ENCODE measurements at regions not wholly inside any gene's neighbourhood (a gene's known extent, or its start where the extent isn't known, plus 50 kb on each side); places are given as distances from the start of the nearest gene placed in this dataset.

- Histone ChIP-seq H3K27me3 (ENCODE audit: control insufficient read depth in 1 of 2, insufficient read depth in 1 of 2, low read length in 2 of 2) (peaks cover 0 to 4% of the 10 kb centered on the region in 2 experiments), H3K4ac (ENCODE audit: low read depth in 1 of 2, low read length in 2 of 2) (no peak overlapping the region), H3K14ac (ENCODE audit: low read length in 2 of 2) (no peak overlapping the region), H3K36me3 (ENCODE audit: control insufficient read depth in 1 of 2, insufficient read depth in 2 of 2, low read depth in 1 of 2, low read length in 2 of 2) (no peaks in the 10 kb centered on the region), H3K23ac (ENCODE audit: low read length in 2 of 2) (no peak overlapping the region), H3K27ac (ENCODE audit: low read length, poor library complexity, severe bottlenecking) (no peak overlapping the region), H3K4me3 (ENCODE audit: insufficient read depth in 1 of 2, low read depth in 1 of 2, low read length in 2 of 2) (no peak overlapping the region), H3K4me1 (ENCODE audit: control insufficient read depth, insufficient read depth, low read depth, low read length) (peaks cover 2% of the 10 kb centered on the region), H2AK5ac (ENCODE audit: low read length, severe bottlenecking) (no peak overlapping the region), H2BK5ac (ENCODE audit: low read depth, low read length, poor library complexity, severe bottlenecking) (no peak overlapping the region), H4K8ac (ENCODE audit: low read length) (peak overlapping the region; percentile 40), H3K4me2 (ENCODE audit: low read length, poor library complexity, severe bottlenecking) (no peak overlapping the region), H3K9me3 (ENCODE audit: control insufficient read depth, low read length) (no peaks in the 10 kb centered on the region), H3K18ac (ENCODE audit: low read depth in 1 of 2, low read length in 2 of 2) (no peak overlapping the region), H3K79me1 (replicated peaks; ENCODE audit: low read length, poor library complexity, severe bottlenecking) (no peaks in the 10 kb centered on the region), H2BK120ac (ENCODE audit: low read depth, low read length) (no peak overlapping the region), H4K91ac (ENCODE audit: low read length) (no peak overlapping the region), H3K9ac (ENCODE audit: low read length) (peak overlapping the region; percentile 68), H2AFZ (ENCODE audit: low read depth, low read length) (no peak overlapping the region), H2BK15ac (ENCODE audit: low read depth, poor library complexity, severe bottlenecking) (no peak overlapping the region), H2BK12ac (ENCODE audit: low read length in 2 of 2) (no peak overlapping the region)
- WGBS: 79% methylated on average over 10 of the region's 10 CpGs
- DNase-seq: peak; percentile 69
Measured at GRCh38 chr9:113808391-113809358, 67.4 kb upstream of the ZNF618 start.

DNA sequence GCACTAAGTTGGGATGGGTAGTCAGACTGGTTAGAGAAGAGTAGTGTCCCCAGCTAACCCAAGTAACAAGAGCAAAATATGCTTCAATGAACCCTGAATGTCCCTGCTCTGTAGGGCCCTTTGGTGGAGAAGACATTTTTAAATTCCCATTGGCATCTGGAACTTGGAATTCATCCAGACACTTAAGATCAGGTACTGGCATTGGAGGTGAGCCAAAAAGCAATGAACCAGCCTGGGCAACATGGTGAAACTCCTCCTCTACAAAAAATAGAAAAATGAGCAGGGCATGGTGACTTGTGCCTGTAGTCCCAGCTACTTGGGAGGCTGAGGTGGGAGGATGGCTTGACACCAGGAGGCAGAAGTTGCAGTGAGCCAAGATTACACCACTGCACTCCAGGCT is 58.9 kb upstream of the ZNF618 start:
- no peak overlapping the region for H2BK12ac ChIP-seq (ENCODE audit: low read length in 2 of 2)
- H2AK5ac ChIP-seq (ENCODE audit: low read length, severe bottlenecking): no peak overlapping the region
- no peak overlapping the region for H3K14ac ChIP-seq (ENCODE audit: low read length in 2 of 2)
- H3K36me3 ChIP-seq (ENCODE audit: control insufficient read depth in 1 of 2, insufficient read depth in 2 of 2, low read depth in 1 of 2, low read length in 2 of 2): no peaks in the 10 kb centered on the region
- H3K27ac ChIP-seq (ENCODE audit: low read length, poor library complexity, severe bottlenecking): no peak overlapping the region
- H3K79me1 ChIP-seq (replicated peaks; ENCODE audit: low read length, poor library complexity, severe bottlenecking): no peaks in the 10 kb centered on the region
- H3K9me3 ChIP-seq (ENCODE audit: control insufficient read depth, low read length): peaks cover 4% of the 10 kb centered on the region
- peaks cover 0 to 6% of the 10 kb centered on the region in 2 experiments for H3K27me3 ChIP-seq (ENCODE audit: control insufficient read depth in 1 of 2, insufficient read depth in 1 of 2, low read length in 2 of 2)
- H2BK120ac ChIP-seq (ENCODE audit: low read depth, low read length): no peak overlapping the region
- no peaks in the 10 kb centered on the region for H3K4me1 ChIP-seq (ENCODE audit: control insufficient read depth, insufficient read depth, low read depth, low read length)
- DNase-seq: no peak
- H4K91ac ChIP-seq (ENCODE audit: low read length): no peak overlapping the region
- no peak overlapping the region for H3K4me2 ChIP-seq (ENCODE audit: low read length, poor library complexity, severe bottlenecking)
- H3K18ac ChIP-seq (ENCODE audit: low read depth in 1 of 2, low read length in 2 of 2): no peak overlapping the region
- no peak overlapping the region for H3K23ac ChIP-seq (ENCODE audit: low read length in 2 of 2)
- no peak overlapping the region for H2BK5ac ChIP-seq (ENCODE audit: low read depth, low read length, poor library complexity, severe bottlenecking)
- no peak overlapping the region for H4K8ac ChIP-seq (ENCODE audit: low read length)
- H3K4ac ChIP-seq (ENCODE audit: low read depth in 1 of 2, low read length in 2 of 2): no peak overlapping the region
- H3K4me3 ChIP-seq (ENCODE audit: insufficient read depth in 1 of 2, low read depth in 1 of 2, low read length in 2 of 2): no peak overlapping the region
- no peak overlapping the region for H2BK15ac ChIP-seq (ENCODE audit: low read depth, poor library complexity, severe bottlenecking)
- no peak overlapping the region for H2AFZ ChIP-seq (ENCODE audit: low read depth, low read length)
- no peak overlapping the region for H3K9ac ChIP-seq (ENCODE audit: low read length)

DNA sequence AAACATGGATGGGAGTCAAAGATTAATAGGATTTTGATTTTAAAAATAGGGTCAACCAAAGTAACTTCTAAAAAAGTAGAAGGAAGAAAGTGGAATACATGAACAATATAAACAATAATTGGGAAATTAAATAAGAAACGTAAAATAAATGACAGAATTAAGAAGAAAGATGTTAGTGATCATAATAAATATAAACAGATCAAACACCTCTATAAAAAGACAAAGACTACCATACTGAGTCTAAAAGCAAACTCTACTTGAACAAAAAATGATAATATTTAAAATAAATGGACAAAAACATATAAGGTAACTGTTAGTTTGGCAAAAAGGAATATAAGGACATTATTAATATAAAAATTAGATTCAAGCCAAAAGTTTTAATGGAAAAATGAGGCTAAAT is 57.7 kb upstream of the ZNF618 start:
- H2BK120ac ChIP-seq (ENCODE audit: low read depth, low read length): no peak overlapping the region
- H3K4me3 ChIP-seq (ENCODE audit: insufficient read depth in 1 of 2, low read depth in 1 of 2, low read length in 2 of 2): no peak overlapping the region
- no peak overlapping the region for H3K14ac ChIP-seq (ENCODE audit: low read length in 2 of 2)
- no peak overlapping the region for H2BK5ac ChIP-seq (ENCODE audit: low read depth, low read length, poor library complexity, severe bottlenecking)
- H3K79me1 ChIP-seq (replicated peaks; ENCODE audit: low read length, poor library complexity, severe bottlenecking): no peaks in the 10 kb centered on the region
- H3K9ac ChIP-seq (ENCODE audit: low read length): no peak overlapping the region
- no peak overlapping the region for H3K23ac ChIP-seq (ENCODE audit: low read length in 2 of 2)
- no peak overlapping the region for H2AK5ac ChIP-seq (ENCODE audit: low read length, severe bottlenecking)
- H2BK15ac ChIP-seq (ENCODE audit: low read depth, poor library complexity, severe bottlenecking): no peak overlapping the region
- no peak overlapping the region for H4K91ac ChIP-seq (ENCODE audit: low read length)
- no peak overlapping the region for H3K4me2 ChIP-seq (ENCODE audit: low read length, poor library complexity, severe bottlenecking)
- H4K8ac ChIP-seq (ENCODE audit: low read length): no peak overlapping the region
- no peak overlapping the region for H2BK12ac ChIP-seq (ENCODE audit: low read length in 2 of 2)
- no peak overlapping the region for H3K18ac ChIP-seq (ENCODE audit: low read depth in 1 of 2, low read length in 2 of 2)
- no peaks in the 10 kb centered on the region for H3K4me1 ChIP-seq (ENCODE audit: control insufficient read depth, insufficient read depth, low read depth, low read length)
- no peaks in the 10 kb centered on the region for H3K36me3 ChIP-seq (ENCODE audit: control insufficient read depth in 1 of 2, insufficient read depth in 2 of 2, low read depth in 1 of 2, low read length in 2 of 2)
- no peak overlapping the region for H2AFZ ChIP-seq (ENCODE audit: low read depth, low read length)
- no peak overlapping the region for H3K27ac ChIP-seq (ENCODE audit: low read length, poor library complexity, severe bottlenecking)
- H3K27me3 ChIP-seq (ENCODE audit: control insufficient read depth in 1 of 2, insufficient read depth in 1 of 2, low read length in 2 of 2): peaks cover 0 to 4% of the 10 kb centered on the region in 2 experiments
- no peak for DNase-seq
- WGBS: no CpG with 5 or more reads among the region's 1 CpG
- H3K9me3 ChIP-seq (ENCODE audit: control insufficient read depth, low read length): peaks cover 4% of the 10 kb centered on the region
- no peak overlapping the region for H3K4ac ChIP-seq (ENCODE audit: low read depth in 1 of 2, low read length in 2 of 2)

DNA sequence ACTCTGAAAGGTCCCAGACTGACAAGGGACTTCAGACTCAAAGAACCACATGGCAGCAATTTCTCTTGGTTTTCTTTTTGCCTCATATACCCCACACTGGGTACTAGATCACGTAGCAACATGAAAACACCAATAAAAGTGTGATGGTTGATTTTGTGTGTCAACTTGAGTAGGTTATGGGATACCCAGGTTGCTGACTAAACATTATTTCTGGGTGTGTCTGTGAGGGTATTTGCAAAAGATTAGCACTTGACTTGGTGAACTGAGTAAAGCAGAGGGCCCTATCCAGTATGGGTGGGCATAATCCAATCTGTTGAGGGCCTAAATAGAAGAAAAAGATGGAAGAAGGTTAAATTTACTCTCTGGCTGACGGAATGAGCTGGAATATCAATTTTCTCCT is 53.8 kb upstream of the ZNF618 start:
- H3K18ac ChIP-seq (ENCODE audit: low read depth in 1 of 2, low read length in 2 of 2): no peak overlapping the region
- H2BK5ac ChIP-seq (ENCODE audit: low read depth, low read length, poor library complexity, severe bottlenecking): no peak overlapping the region
- no peak overlapping the region for H2AFZ ChIP-seq (ENCODE audit: low read depth, low read length)
- H3K4ac ChIP-seq (ENCODE audit: low read depth in 1 of 2, low read length in 2 of 2): no peak overlapping the region
- H4K91ac ChIP-seq (ENCODE audit: low read length): no peak overlapping the region
- WGBS: 63% methylated on average over 2 of the region's 2 CpGs
- H3K14ac ChIP-seq (ENCODE audit: low read length in 2 of 2): no peak overlapping the region
- no peaks in the 10 kb centered on the region for H3K36me3 ChIP-seq (ENCODE audit: control insufficient read depth in 1 of 2, insufficient read depth in 2 of 2, low read depth in 1 of 2, low read length in 2 of 2)
- peaks cover 14% of the 10 kb centered on the region for H3K9me3 ChIP-seq (ENCODE audit: control insufficient read depth, low read length)
- H2BK120ac ChIP-seq (ENCODE audit: low read depth, low read length): no peak overlapping the region
- no peak overlapping the region for H2AK5ac ChIP-seq (ENCODE audit: low read length, severe bottlenecking)
- H3K4me2 ChIP-seq (ENCODE audit: low read length, poor library complexity, severe bottlenecking): no peak overlapping the region
- no peak overlapping the region for H3K4me3 ChIP-seq (ENCODE audit: insufficient read depth in 1 of 2, low read depth in 1 of 2, low read length in 2 of 2)
- no peak overlapping the region for H4K8ac ChIP-seq (ENCODE audit: low read length)
- no peak overlapping the region for H2BK12ac ChIP-seq (ENCODE audit: low read length in 2 of 2)
- no peaks in the 10 kb centered on the region for H3K4me1 ChIP-seq (ENCODE audit: control insufficient read depth, insufficient read depth, low read depth, low read length)
- H3K79me1 ChIP-seq (replicated peaks; ENCODE audit: low read length, poor library complexity, severe bottlenecking): no peaks in the 10 kb centered on the region
- no peak for DNase-seq
- no peak overlapping the region for H3K23ac ChIP-seq (ENCODE audit: low read length in 2 of 2)
- no peak overlapping the region for H3K27ac ChIP-seq (ENCODE audit: low read length, poor library complexity, severe bottlenecking)
- no peak overlapping the region for H3K9ac ChIP-seq (ENCODE audit: low read length)
- no peak overlapping the region for H2BK15ac ChIP-seq (ENCODE audit: low read depth, poor library complexity, severe bottlenecking)
- H3K27me3 ChIP-seq (ENCODE audit: control insufficient read depth in 1 of 2, insufficient read depth in 1 of 2, low read length in 2 of 2): peaks cover 0 to 4% of the 10 kb centered on the region in 2 experiments

Data from mesenchymal stem cell (in vitro differentiated cells and primary cell).